ENCODE measurements at regions not wholly inside any gene's neighbourhood (a gene's known extent, or its start where the extent isn't known, plus 50 kb on each side); places are given as distances from the start of the nearest gene placed in this dataset.
A peak's percentile ranks its signal among the peaks of the same experiment; 100 is the strongest.

GRCh38 chr10:44780426-44780825 lies 130.7 kb upstream of the TMEM72 start:
- no peak for DNase-seq (ENCODE audit: low spot score)

DNA sequence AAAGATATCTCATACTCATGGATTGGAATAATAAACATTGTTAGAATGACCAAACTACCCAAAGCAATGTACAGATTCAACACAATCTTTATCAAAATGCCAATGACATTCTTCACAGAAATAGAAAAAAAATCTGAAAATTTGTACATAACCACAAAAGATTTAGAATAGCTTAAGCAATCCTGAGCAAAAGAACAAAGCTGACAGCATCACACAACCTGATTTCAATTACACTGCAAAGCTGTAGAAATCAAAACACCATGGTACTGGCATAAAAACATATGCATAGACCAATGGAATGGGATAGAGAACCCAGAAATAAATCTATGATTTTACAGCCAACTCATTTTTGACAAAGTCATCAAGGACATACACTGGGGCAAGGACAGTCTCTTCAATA lies 130.0 kb upstream of the TMEM72 start:
- no peak for DNase-seq (ENCODE audit: low spot score)

DNA sequence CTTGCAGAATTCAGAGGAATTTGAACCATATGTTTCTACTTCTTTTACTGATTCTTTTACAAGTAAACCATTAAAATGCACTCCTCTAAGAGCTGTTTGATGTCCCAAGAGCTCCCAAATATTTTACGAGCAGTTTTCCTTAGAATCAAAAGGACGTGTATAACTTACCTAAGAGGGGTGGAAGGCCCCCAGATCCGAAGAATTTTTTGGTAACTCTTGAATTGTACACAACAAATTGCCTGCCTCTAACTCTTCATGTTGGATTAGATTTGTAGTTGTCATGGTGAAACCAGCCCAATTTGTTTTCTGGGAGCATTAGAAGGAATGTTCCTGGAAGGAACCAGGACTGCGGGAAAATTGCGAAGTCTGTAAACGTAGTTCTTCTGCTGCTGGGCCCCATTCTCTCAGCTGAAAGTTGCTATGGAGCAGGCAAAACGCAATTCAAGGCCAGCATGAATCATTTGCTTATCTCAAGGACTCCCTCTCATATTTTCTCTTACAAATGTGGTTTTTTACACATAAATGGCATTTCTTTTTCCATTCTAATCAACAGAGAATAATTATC lies 124.8 kb upstream of the TMEM72 start:
- DNase-seq (ENCODE audit: low spot score): no peak

GRCh38 chr10:44787480-44788075 lies 123.6 kb upstream of the TMEM72 start:
- no peak for DNase-seq (ENCODE audit: low spot score)

DNA sequence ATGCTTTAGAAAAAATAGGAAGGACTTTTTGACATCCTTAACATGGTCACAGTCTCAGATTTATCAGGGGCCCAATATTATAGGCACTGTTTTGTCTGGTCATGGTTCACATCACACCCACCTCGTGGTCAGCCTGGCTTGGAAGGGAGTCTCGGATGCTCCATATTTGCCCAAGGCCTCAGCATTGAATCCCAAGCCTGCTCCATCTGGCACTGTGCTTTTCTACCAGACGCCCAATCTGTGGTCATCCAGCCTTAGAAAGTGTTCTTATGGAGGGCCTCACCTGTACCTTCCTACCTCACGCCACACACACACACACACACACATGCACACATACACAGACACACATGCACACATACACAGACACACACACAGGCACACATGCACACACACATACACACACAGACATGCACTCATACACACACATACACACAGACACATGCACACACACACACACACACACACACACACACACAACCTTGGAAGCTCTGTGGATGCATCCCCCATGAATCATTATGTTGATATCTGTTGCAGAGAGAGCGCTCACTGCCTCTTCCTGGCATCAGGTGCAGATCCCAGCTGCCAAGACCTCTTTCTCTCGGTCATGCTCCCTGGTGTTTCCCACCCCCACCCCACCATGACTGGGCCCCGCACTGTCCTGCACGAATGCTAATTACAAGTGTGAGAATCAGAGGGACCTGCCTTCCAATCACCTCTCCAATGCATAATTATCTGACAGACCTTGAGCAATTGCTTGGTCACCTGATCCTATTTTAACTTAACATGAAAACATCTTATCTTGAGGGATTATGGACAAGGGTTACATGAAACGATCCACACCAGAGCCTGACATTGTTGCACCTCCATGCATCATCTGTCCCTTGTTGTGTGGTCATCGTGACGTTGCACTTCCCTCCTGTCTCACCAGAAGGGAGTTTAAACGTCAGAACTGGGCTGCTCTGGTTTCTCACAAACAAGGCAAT lies 122.7 kb upstream of the TMEM72 start:
- no peak for DNase-seq (ENCODE audit: low spot score)

- DNase-seq (ENCODE audit: low spot score): no peak
Measured at GRCh38 chr10:44792119-44792775, 118.9 kb upstream of the TMEM72 start.

DNA sequence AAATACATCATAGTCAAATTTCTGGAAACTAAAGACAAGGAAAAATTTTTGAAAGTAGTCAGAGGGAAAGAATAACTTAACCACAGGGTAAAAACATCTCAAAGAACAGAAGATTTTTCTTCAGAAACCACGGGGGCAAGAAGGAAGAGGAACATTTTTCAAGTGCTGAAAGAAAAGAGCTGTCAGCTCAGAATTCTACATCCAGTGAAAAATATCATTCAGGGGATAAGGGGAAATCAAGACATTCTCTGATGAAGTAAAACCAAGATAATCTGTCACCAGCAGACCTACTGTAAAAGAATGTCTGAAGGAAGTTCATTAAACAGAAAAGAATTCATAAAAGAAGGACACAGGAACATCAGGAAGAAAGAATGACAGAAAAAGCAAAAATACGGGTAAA lies 111.2 kb upstream of the TMEM72 start:
- DNase-seq (ENCODE audit: low spot score): no peak

- DNase-seq (ENCODE audit: low spot score): peak; percentile 87
Measured at GRCh38 chr10:44801383-44802327, 109.5 kb upstream of the TMEM72 start.

DNA sequence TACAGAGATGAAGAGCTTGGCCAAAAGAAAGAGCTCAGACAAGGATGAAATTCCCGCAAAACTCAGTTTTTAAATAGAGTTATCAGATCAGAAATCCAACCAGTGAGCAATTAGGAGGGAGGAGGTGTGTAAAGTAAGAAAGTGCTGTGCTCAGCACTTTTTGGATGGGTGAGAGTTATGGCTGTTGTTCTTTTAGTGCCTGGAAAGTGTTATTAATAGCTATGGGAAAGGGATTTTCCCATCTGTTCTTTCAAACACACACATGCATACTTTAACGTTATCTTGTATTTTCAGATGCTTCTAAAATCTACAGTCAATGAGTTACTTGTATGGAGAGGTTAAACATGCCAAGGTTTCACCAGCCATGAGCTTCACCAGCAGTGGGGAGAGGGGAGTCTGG lies 107.3 kb upstream of the TMEM72 start:
- DNase-seq (ENCODE audit: low spot score): no peak

- no peak for DNase-seq (ENCODE audit: low spot score)
Measured at GRCh38 chr10:44804661-44805060, 106.5 kb upstream of the TMEM72 start.

DNA sequence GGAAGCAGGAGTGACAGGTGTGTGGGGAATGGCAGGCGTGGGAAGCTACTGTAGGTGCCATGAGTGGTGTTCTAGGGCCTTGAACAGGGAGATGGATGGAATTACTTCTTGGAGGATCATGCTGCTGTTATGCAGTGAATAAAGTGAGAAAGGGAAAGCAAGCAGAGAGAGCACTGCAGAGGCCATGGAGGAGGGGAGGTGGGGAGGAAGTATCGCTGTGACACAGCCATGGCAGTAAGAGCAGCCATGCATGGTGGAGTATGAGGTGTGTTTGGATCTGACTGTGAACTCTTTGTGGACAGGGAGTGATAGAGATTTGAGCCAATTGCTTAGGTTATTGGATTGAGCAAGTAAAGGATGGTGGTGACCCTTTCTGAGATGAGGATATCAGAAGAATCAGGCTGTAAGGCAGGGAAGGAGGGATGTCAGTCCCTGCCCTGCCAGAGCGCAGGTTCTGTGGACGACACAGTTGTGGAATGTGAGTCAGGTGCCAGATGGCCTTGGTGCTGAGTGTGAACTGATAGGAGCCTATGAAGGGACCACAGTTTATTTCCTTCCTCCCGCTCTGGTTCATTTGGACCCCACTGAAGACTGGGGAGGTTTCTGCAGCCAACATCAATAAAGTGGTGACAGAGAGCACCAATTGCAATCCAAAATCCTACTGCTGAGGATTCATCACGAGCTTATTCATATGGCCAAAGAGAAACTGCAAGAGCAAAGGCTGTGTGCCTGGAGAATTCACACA lies 105.5 kb upstream of the TMEM72 start:
- no peak for DNase-seq (ENCODE audit: low spot score)

- no peak for DNase-seq (ENCODE audit: low spot score)
Measured at GRCh38 chr10:44806950-44807349, 104.2 kb upstream of the TMEM72 start.

DNA sequence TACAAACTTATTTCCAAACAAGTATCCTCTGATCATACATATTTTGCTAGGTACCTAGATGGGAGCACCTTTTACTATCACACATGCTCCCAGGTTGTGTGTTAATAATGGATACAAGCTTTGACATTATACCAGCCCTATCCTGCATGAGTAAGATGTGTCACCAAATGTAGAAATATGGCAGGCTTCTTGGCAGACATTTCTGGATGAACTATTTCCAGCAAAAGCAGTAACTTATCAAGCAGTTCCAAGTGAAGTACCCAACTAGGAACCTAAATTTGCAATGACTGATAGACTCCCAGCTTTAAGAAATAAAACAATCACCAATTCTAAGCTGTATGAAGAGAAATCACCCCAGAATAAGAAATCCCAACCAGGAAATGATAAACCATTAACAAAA lies 103.7 kb upstream of the TMEM72 start:
- no peak for DNase-seq (ENCODE audit: low spot score)

DNA sequence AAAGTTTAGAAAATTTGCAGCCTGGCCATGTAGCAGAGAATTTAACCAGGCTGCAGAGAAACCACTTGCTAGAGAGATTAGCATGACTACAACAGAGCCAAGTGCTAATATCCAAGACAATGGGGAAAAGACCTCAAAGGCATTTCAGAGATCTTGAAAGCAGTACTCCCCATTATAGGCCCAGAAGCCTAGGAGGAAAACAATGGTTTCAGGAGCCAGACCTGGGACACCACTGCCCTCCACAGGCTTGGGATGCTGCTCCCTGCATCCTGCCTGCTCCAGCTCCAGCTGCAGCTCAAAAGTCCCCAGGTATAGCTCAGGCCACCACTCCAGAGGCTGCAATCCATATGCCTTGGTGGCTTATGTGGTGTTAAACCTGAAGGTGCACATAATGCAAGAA lies 101.5 kb upstream of the TMEM72 start:
- DNase-seq (ENCODE audit: low spot score): no peak

GRCh38 chr10:44811072-44811471 lies 100.1 kb upstream of the TMEM72 start:
- no peak for DNase-seq (ENCODE audit: low spot score)

DNA sequence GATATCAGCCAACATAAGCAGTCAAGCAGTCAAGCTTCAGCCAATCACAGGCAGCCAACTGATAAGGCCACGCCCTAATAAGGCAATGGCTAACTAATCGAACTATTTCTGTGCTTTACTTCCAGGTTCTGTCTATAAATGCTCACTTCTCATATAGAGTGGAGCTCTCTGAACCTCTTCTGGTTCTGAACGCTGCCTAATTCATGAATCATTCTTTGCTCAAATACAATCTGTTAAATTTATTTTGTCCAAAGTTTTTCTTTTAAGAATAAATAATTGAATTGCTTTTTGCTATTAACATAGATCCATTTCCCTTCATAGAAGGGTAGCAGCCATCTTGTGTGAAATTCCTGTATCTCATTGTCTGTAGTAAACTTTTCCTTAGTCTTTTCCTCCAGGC lies 97.9 kb upstream of the TMEM72 start:
- DNase-seq (ENCODE audit: low spot score): no peak

DNA sequence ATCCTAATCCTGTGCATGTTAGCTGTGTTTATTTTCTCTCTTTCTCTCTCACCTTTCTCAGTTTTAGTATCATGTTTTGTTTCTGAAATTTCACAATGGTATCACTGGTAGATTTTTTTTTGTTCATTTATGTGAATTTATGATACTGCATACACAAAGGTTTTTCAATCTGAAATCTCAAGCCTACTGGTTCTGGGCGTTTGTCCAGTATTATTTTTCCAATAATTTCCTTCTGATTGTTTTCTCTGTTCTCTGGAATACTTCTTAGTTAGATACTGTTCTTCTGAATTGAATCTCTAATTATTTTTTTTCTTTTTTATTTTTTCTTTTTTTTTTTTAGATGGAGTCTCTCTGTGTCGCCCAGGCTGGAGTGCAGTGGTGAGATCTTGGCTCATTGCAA lies 96.2 kb upstream of the TMEM72 start:
- no peak for DNase-seq (ENCODE audit: low spot score)

GRCh38 chr10:44818041-44818649 lies 93.0 kb upstream of the TMEM72 start:
- DNase-seq (ENCODE audit: low spot score): no peak

DNA sequence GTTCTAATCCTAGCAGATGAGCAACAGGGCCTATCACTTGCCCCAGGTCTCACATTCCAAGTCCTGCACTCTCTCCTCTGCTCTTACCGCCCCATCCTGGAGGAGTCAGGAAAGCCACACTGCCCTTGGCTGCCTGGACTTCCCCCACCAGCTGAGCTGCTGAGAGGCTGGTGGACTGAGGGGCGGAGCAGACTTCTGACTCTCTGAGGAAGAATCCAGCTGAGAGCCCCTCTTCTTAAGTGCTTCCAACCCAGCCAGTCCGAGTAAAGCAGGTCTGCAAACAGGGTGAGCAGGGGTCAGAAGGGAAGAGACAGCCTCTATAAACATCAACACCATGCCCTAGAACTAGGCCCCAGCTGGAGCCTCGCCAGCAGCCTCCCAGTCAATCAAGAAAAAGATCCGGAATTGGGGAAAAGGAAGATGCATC lies 92.4 kb upstream of the TMEM72 start:
- DNase-seq (ENCODE audit: low spot score): no peak

DNA sequence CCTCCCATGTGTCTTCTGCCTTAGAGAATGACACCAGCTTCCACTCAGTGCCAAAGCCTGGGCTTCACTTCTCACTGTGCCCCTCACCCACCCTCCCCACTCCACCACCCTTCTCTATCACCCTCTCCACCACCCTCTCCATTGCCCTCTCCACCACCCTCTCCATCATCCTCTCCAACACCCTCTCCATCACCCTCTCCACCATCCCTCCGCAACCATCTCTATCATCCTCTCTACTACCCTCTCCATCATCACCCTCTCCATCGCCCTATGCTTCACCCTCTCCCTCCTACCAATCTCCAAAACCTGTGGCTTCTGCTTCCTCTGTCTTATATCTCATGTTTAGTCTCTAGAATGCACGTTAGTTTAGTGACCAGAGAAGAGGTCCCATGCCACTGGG lies 91.0 kb upstream of the TMEM72 start:
- no peak for DNase-seq (ENCODE audit: low spot score)
